ENCODE measurements at regions not wholly inside any gene's neighbourhood (a gene's known extent, or its start where the extent isn't known, plus 50 kb on each side); places are given as distances from the start of the nearest gene placed in this dataset.
A peak's percentile ranks its signal among the peaks of the same experiment; 100 is the strongest.

DNA sequence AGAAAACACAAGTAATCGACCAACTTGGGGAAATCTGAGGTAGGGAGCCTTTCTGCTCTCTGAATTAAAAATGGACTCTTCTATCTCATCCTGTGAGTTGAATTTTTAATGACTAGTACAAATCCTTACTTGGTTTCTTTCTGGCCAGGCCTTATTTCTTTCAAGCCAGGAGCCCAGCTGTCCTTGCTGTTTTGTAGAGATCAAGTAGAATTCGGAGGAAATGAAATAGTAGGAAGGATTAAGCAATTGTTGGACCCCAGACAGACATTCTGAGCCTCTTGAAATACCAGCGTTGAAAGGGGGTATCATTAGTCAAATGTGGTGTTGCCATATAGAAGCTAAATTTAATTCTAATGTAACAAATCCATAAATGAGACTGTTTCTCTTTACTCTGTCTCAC is 53.7 kb upstream of the SMIM15 start:
- no peak for TF ChIP-seq POLR2A (IDR thresholded peaks at IDR 0.05; ENCODE audit: extremely low read depth, insufficient read length)
- no peak for TF ChIP-seq MAX (IDR thresholded peaks at IDR 0.05; ENCODE audit: low read depth, low read length)
- TF ChIP-seq MYC (IDR thresholded peaks at IDR 0.05; ENCODE audit: low read depth, low read length), result no peak
- TF ChIP-seq, protein P1, sequence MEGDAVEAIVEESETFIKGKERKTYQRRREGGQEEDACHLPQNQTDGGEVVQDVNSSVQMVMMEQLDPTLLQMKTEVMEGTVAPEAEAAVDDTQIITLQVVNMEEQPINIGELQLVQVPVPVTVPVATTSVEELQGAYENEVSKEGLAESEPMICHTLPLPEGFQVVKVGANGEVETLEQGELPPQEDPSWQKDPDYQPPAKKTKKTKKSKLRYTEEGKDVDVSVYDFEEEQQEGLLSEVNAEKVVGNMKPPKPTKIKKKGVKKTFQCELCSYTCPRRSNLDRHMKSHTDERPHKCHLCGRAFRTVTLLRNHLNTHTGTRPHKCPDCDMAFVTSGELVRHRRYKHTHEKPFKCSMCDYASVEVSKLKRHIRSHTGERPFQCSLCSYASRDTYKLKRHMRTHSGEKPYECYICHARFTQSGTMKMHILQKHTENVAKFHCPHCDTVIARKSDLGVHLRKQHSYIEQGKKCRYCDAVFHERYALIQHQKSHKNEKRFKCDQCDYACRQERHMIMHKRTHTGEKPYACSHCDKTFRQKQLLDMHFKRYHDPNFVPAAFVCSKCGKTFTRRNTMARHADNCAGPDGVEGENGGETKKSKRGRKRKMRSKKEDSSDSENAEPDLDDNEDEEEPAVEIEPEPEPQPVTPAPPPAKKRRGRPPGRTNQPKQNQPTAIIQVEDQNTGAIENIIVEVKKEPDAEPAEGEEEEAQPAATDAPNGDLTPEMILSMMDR (IDR thresholded peaks at IDR 0.05; ENCODE audit: low read depth, low read length), result no peak
- no peak overlapping the region for H3K4me3 ChIP-seq (ENCODE audit: low read depth, low read length)
- no peak for DNase-seq (ENCODE audit: low read depth)

GRCh38 chr5:61216741-61217140 is 54.5 kb upstream of the SMIM15 start:
- no peak for DNase-seq (ENCODE audit: low read depth)
- H3K4me3 ChIP-seq (ENCODE audit: low read depth, low read length), result no peak overlapping the region
- TF ChIP-seq, protein P1 (IDR thresholded peaks at IDR 0.05; ENCODE audit: low read depth, low read length), result no peak
- TF ChIP-seq POLR2A (IDR thresholded peaks at IDR 0.05; ENCODE audit: extremely low read depth, insufficient read length), result no peak
- no peak for TF ChIP-seq MAX (IDR thresholded peaks at IDR 0.05; ENCODE audit: low read depth, low read length)
- no peak for TF ChIP-seq MYC (IDR thresholded peaks at IDR 0.05; ENCODE audit: low read depth, low read length)

DNA sequence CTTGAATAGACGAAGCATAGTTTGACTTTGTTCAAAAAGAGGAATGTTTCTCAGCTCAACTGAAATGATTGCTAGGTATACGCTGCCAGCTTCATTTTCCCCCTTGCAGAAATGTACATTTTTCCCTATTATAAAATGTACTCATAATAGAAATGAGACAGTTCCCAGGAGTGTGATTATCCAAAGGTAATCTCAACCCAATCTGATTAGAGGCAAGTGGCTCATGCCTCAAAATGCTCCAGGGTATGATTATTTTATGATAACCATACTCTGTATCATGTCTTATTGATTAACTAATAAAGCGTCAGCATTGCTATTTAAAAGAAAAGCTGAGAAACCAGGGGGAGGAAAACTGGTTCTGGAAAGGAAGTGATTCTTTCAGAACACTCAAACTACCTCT is 54.9 kb upstream of the SMIM15 start:
- TF ChIP-seq MYC (IDR thresholded peaks at IDR 0.05; ENCODE audit: low read depth, low read length) (no peak), MAX (IDR thresholded peaks at IDR 0.05; ENCODE audit: low read depth, low read length) (no peak), POLR2A (IDR thresholded peaks at IDR 0.05; ENCODE audit: extremely low read depth, insufficient read length) (no peak)
- TF ChIP-seq, protein P1 (IDR thresholded peaks at IDR 0.05; ENCODE audit: low read depth, low read length), result no peak
- DNase-seq (ENCODE audit: low read depth), result no peak
- no peak overlapping the region for H3K4me3 ChIP-seq (ENCODE audit: low read depth, low read length)

GRCh38 chr5:61228229-61228628 is 66.0 kb upstream of the SMIM15 start:
- TF ChIP-seq, protein P1 (IDR thresholded peaks at IDR 0.05; ENCODE audit: low read depth, low read length), result no peak
- TF ChIP-seq POLR2A (IDR thresholded peaks at IDR 0.05; ENCODE audit: extremely low read depth, insufficient read length), result no peak
- no peak for TF ChIP-seq MYC (IDR thresholded peaks at IDR 0.05; ENCODE audit: low read depth, low read length)
- TF ChIP-seq MAX (IDR thresholded peaks at IDR 0.05; ENCODE audit: low read depth, low read length), result no peak
- DNase-seq (ENCODE audit: low read depth), result no peak
- no peak overlapping the region for H3K4me3 ChIP-seq (ENCODE audit: low read depth, low read length)

DNA sequence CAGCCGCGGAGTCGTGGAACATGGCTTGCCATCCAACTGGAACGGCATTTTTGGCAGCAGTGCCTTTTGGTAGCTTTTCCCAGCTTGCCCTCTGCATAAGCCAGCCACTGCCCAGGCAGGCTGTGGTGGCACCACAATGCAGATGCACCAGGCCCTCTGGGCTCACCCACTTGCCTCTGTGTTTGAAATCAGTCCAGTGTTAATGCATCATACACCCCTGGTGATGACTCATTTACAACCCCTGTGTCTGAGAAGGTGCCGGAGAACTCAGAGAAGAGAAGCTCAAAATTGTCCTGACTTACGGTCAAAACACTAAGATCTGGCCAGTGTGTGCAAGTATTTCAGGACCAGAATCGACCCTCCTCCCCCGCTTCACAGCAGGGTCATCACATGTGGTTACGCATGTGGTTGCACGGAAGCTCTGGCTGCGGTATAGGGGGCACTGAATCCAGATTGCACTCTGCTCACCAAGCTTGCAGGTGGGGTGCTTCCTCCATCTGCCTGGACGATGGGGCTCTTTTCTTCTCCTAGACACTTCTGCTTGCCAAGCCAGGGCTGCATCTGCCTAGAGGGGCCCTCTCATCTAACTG is 66.5 kb upstream of the SMIM15 start:
- H3K4me3 ChIP-seq (ENCODE audit: low read depth, low read length), result no peak overlapping the region
- TF ChIP-seq MAX (IDR thresholded peaks at IDR 0.05; ENCODE audit: low read depth, low read length) (peak; percentile 90), MYC (IDR thresholded peaks at IDR 0.05; ENCODE audit: low read depth, low read length) (peak; percentile 77; the same call in 1 of the 2 replicates)
- TF ChIP-seq, protein P1 (IDR thresholded peaks at IDR 0.05; ENCODE audit: low read depth, low read length), result no peak
- DNase-seq (ENCODE audit: low read depth), result peak; percentile 82
